ENCODE measurements at regions not wholly inside any gene's neighbourhood (a gene's known extent, or its start where the extent isn't known, plus 50 kb on each side); places are given as distances from the start of the nearest gene placed in this dataset.

DNA sequence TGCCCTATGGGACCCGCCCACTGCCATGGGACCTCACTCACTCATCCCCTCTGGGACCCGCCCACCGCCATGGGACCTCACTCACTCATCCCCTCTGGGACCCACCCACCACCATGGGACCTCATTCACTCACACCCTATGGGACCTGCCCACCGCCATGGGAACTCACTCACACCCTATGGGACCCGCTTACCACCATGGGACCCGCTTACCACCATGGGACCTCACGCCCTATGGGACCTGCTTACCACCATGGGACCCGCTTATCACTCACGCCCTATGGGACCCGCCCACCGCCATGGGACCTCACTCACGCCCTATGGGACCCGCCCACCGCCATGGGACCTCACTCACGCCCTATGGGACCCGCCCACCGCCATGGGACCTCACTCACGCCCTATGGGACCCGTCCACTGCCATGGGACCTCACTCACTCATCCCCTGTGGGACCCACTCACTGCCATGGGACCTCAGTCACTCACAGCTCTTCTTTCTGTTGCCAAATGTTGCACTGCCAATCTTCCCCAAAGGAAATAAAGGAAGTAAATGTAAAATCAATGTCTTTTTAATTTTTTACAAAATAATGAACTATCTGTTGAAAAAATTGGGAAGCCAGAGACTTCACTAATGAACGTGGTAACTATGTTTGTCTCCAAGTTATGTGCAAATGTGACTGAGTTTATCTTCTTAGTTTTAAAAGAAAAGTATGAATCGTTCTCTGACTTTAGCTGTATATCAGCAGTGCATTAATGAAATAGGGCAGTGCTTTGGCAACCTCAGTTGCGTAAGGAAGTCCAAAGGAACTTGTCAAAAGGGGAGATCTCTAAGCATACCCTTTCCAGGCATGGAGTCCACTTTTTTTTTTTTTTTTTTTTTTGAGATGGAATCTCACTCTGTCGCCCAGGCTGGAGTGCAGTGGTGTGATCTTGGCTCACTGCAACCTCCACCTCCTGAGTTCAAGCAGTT is 101.5 kb upstream of the MGAT5 start:
- DNase-seq (ENCODE audit: extremely low read depth, low read depth), result no peak
- TF ChIP-seq, protein P1, sequence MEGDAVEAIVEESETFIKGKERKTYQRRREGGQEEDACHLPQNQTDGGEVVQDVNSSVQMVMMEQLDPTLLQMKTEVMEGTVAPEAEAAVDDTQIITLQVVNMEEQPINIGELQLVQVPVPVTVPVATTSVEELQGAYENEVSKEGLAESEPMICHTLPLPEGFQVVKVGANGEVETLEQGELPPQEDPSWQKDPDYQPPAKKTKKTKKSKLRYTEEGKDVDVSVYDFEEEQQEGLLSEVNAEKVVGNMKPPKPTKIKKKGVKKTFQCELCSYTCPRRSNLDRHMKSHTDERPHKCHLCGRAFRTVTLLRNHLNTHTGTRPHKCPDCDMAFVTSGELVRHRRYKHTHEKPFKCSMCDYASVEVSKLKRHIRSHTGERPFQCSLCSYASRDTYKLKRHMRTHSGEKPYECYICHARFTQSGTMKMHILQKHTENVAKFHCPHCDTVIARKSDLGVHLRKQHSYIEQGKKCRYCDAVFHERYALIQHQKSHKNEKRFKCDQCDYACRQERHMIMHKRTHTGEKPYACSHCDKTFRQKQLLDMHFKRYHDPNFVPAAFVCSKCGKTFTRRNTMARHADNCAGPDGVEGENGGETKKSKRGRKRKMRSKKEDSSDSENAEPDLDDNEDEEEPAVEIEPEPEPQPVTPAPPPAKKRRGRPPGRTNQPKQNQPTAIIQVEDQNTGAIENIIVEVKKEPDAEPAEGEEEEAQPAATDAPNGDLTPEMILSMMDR (IDR thresholded peaks at IDR 0.05; ENCODE audit: low read depth, low read length, missing control alignments), result no peak
- no peak overlapping the region for H3K4me3 ChIP-seq (replicated peaks; ENCODE audit: low read depth, low read length)

DNA sequence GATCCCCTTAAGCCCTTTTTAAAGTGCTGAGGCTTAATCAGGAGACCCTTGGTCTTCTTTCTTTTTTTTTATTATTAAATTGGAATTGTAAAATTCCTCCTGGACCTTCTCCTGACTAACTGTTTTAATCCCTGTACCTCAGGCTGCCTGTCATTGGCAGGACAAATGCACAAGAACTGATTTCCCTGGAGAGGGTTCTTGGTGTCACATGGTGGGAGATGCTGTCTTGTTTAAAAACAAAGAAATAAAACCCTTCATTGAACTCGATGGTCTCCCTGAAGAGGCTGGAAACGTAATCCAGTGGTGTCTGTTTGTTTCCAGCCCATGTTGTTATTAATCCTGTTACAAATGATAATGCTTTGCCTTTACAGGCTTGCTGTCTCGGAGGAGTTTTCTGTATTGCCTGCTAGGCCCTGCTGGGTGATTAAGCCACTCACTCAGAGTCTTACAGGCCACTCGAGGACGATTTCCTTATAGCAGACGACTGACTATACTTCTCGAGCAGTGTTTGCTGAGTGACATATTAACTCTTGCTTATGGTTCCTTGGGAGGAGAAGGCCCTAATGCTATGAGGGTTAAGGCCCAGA is 100.5 kb upstream of the MGAT5 start:
- H3K4me3 ChIP-seq (replicated peaks; ENCODE audit: low read depth, low read length), result no peak overlapping the region
- no peak for DNase-seq (ENCODE audit: extremely low read depth, low read depth)
- TF ChIP-seq, protein P1 (IDR thresholded peaks at IDR 0.05; ENCODE audit: low read depth, low read length, missing control alignments), result no peak

DNA sequence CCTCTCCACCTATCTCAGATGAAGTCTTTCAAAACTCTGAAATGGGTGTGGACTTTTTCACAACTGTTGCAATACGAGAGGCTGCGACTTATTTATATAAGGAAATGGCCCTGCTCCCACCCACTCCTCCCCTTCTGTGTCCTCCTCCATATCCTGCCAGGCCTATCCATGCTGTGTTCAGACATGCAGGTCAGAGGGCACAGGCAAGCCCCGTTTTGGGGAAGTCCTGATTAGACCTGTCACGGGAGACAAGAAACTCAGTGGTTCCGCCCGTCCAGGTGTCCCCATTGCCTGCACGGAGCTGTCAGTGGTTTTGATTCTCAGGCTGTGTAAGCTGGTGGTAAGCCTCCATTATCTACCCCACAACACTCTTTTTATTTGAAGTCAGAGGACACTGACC is 99.6 kb upstream of the MGAT5 start:
- TF ChIP-seq, protein P1 (IDR thresholded peaks at IDR 0.05; ENCODE audit: low read depth, low read length, missing control alignments), result no peak
- DNase-seq (ENCODE audit: extremely low read depth, low read depth), result no peak

DNA sequence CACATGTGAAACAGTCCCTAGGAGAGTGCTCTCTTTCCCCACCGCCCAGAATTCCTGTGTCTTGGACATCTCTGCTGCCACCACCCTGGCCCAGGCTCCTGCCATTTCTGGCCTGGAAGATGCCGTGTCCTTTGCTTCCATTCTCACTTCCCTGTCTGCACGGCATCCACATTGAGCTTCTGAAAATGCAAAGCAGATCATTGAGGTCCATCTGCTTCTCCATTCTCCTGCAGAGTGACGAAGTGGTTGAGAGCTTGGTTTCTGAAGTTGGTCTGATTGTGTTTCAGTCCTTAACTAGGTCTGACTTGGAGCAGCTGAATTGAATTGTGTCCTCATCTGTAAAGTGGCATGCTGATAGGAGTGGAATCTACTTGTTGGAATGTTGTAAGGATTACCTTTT is 98.7 kb upstream of the MGAT5 start:
- no peak overlapping the region for H3K4me3 ChIP-seq (replicated peaks; ENCODE audit: low read depth, low read length)
- no peak for DNase-seq (ENCODE audit: extremely low read depth, low read depth)
- TF ChIP-seq, protein P1 (IDR thresholded peaks at IDR 0.05; ENCODE audit: low read depth, low read length, missing control alignments), result no peak

More for the DNA sequence above, 99.6 kb upstream of the MGAT5 start:
- H3K4me3 ChIP-seq (replicated peaks; ENCODE audit: low read depth, low read length), result no peak overlapping the region

DNA sequence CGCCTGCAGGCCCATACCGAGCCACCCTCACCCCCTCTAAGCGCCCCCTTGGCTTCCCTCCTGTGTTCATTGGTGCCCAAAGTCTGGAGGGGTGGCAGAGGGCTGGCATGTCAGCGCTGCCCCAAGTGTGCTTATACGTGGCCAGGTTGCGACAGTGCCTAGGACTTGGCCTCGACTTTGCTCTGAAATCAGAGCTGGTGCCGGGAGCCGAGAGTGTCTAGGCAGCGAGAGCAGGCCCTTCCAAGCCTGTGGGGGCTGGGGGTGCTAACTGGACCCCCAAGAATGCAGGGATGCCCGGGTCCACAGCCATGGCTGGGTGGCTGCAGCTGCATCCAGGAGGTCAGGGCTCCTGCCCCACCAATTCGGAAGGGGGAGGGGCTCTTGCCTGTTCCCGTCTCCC is 95.6 kb upstream of the MGAT5 start:
- TF ChIP-seq, protein P1 (IDR thresholded peaks at IDR 0.05; ENCODE audit: low read depth, low read length, missing control alignments), result no peak
- DNase-seq (ENCODE audit: extremely low read depth, low read depth), result no peak
- no peak overlapping the region for H3K4me3 ChIP-seq (replicated peaks; ENCODE audit: low read depth, low read length)

DNA sequence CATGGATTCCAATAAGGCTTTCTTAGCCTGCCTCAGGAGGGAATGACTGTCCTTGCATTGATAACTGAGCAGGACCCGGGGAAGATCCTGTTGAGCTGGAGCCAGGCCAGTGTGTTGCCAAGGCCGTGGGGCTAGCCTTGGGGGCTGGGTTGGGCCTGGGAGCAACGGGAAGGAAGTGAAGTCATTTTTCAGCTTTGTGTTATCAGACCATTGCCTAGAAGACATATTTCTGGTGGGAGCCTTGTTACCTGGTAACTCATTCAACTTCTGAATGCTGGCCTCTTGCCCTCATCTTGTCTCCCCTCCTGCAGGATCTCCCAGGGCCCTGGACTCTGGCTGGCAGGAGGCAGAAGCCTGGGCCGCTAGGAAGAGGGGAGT is 92.7 kb upstream of the MGAT5 start:
- no peak for DNase-seq (ENCODE audit: extremely low read depth, low read depth)
- no peak overlapping the region for H3K4me3 ChIP-seq (replicated peaks; ENCODE audit: low read depth, low read length)
- TF ChIP-seq, protein P1 (IDR thresholded peaks at IDR 0.05; ENCODE audit: low read depth, low read length, missing control alignments), result no peak

Data from HFF-Myc (cell line).